Glutamatergic neuron (in vitro differentiated cells): ENCODE measurements at regions not wholly inside any gene's neighbourhood (a gene's known extent, or its start where the extent isn't known, plus 50 kb on each side); places are given as distances from the start of the nearest gene placed in this dataset.

Source experiments
- DNase-seq: peaks from one replicate; pipeline ENCODE4 v3.0.0; 2022
- H3K27ac Mint-ChIP-seq: one replicate; pipeline ENCODE4 v1.8.0; 2020; ENCODE audit warnings: mild to moderate bottlenecking, mixed read lengths, inconsistent platforms; ENCODE audit not compliant: unreplicated experiment
- H3K27me3 Mint-ChIP-seq: one replicate; pipeline ENCODE4 v1.8.0; 2020; ENCODE audit warnings: mild to moderate bottlenecking, moderate library complexity, mixed read lengths, inconsistent platforms; ENCODE audit not compliant: unreplicated experiment
- H3K36me3 Mint-ChIP-seq: one replicate; pipeline ENCODE4 v1.8.0; 2020; ENCODE audit warnings: mild to moderate bottlenecking, mixed read lengths, inconsistent platforms; ENCODE audit not compliant: unreplicated experiment
- H3K4me1 Mint-ChIP-seq: one replicate; pipeline ENCODE4 v1.8.0; 2020; ENCODE audit warnings: mild to moderate bottlenecking, low read depth, mixed read lengths, inconsistent platforms; ENCODE audit not compliant: unreplicated experiment
- H3K4me3 Mint-ChIP-seq: one replicate; pipeline ENCODE4 v1.8.0; 2020; ENCODE audit warnings: mild to moderate bottlenecking, mixed read lengths, inconsistent platforms; ENCODE audit not compliant: unreplicated experiment
- H3K9me3 Mint-ChIP-seq: one replicate; pipeline ENCODE4 v1.8.0; 2020; ENCODE audit warnings: mild to moderate bottlenecking, moderate library complexity, mixed read lengths, inconsistent platforms; ENCODE audit not compliant: unreplicated experiment
- CTCF ChIP-seq: fragments of 200-600 bp; sonication (generic); IDR thresholded peaks from one replicate; pipeline ENCODE4 v1.5.0; 2021; ENCODE audit not compliant: partially characterized antibody, unreplicated experiment

- TF ChIP-seq CTCF = no peak
- H3K9me3 Mint-ChIP-seq = peaks cover 2% of the 10 kb centered on the region
- no peak for DNase-seq
Observed at GRCh38 chr9:73872701-73873100, 624.4 kb upstream of the RORB start.

GRCh38 chr9:73880101-73880500 lies 617.0 kb upstream of the RORB start:
- no peaks in the 10 kb centered on the region for H3K27me3 Mint-ChIP-seq
- H3K27ac Mint-ChIP-seq = no peak overlapping the region
- DNase-seq = no peak
- H3K4me3 Mint-ChIP-seq = no peak overlapping the region
- no peaks in the 10 kb centered on the region for H3K9me3 Mint-ChIP-seq
- no peaks in the 10 kb centered on the region for H3K4me1 Mint-ChIP-seq
- no peak for TF ChIP-seq CTCF
- no peaks in the 10 kb centered on the region for H3K36me3 Mint-ChIP-seq

More at GRCh38 chr9:73872701-73873100, 624.4 kb upstream of the RORB start:
- H3K36me3 Mint-ChIP-seq = no peaks in the 10 kb centered on the region
- H3K27ac Mint-ChIP-seq = no peak overlapping the region
- H3K4me1 Mint-ChIP-seq = peaks cover 6% of the 10 kb centered on the region
- no peaks in the 10 kb centered on the region for H3K27me3 Mint-ChIP-seq
- no peak overlapping the region for H3K4me3 Mint-ChIP-seq

GRCh38 chr9:73889023-73889422 lies 608.1 kb upstream of the RORB start:
- no peaks in the 10 kb centered on the region for H3K4me1 Mint-ChIP-seq
- no peak for DNase-seq
- H3K4me3 Mint-ChIP-seq = no peak overlapping the region
- H3K9me3 Mint-ChIP-seq = no peaks in the 10 kb centered on the region
- H3K27me3 Mint-ChIP-seq = no peaks in the 10 kb centered on the region
- TF ChIP-seq CTCF = no peak
- H3K36me3 Mint-ChIP-seq = no peaks in the 10 kb centered on the region
- no peak overlapping the region for H3K27ac Mint-ChIP-seq

GRCh38 chr9:73890685-73891277 lies 606.4 kb upstream of the RORB start:
- H3K4me3 Mint-ChIP-seq = no peak overlapping the region
- no peaks in the 10 kb centered on the region for H3K9me3 Mint-ChIP-seq
- H3K27me3 Mint-ChIP-seq = no peaks in the 10 kb centered on the region
- H3K27ac Mint-ChIP-seq = no peak overlapping the region
- no peak for TF ChIP-seq CTCF
- DNase-seq = no peak
- H3K4me1 Mint-ChIP-seq = no peaks in the 10 kb centered on the region
- H3K36me3 Mint-ChIP-seq = no peaks in the 10 kb centered on the region

- DNase-seq = no peak
- peaks cover 2% of the 10 kb centered on the region for H3K9me3 Mint-ChIP-seq
- no peaks in the 10 kb centered on the region for H3K36me3 Mint-ChIP-seq
- H3K27me3 Mint-ChIP-seq = no peaks in the 10 kb centered on the region
- no peak overlapping the region for H3K27ac Mint-ChIP-seq
- no peaks in the 10 kb centered on the region for H3K4me1 Mint-ChIP-seq
- TF ChIP-seq CTCF = no peak
- no peak overlapping the region for H3K4me3 Mint-ChIP-seq
Observed at GRCh38 chr9:73892335-73892734, 604.8 kb upstream of the RORB start.
